HepG2 (cell line): ENCODE measurements at regions not wholly inside any gene's neighbourhood (a gene's known extent, or its start where the extent isn't known, plus 50 kb on each side); places are given as distances from the start of the nearest gene placed in this dataset.

Source experiments
- ATAC-seq: fragments of 200-7000 bp; cut with Tn5 transposase; 3 replicates; pipeline ENCODE4 v1.9.1; 2020; ENCODE audit warnings: mild to moderate bottlenecking, moderate library complexity
- BruUV-seq: library from RNA; stranded (reverse); fragments of 400-500 nt; replicated peaks from 2 replicates; lab custom pipeline; 2021; lab: Mats Ljungman, UMichigan
- CTCF ChIA-PET: fragments of 300-600 bp; formaldehyde crosslinking; extraction: SDS; loops from one replicate; lab custom pipeline; 2021; ENCODE audit warnings: low total read pairs, inconsistent platforms, low intra/inter-chr PET ratio; lab: Yijun Ruan, JAX
- POLR2A ChIA-PET: fragments of 350-600 bp; sonication (Branson Sonifier 250); formaldehyde crosslinking; loops from one replicate; lab custom pipeline; 2020; ENCODE audit warnings: antibody characterized with exemption, inconsistent platforms; lab: Yijun Ruan, JAX
- DNase-seq: peaks from one replicate; pipeline ENCODE4 v3.0.0-alpha.2; 2015; ENCODE audit warnings: low spot score
- FAIRE-seq: peaks from 3 replicates; lab custom pipeline; 2011; peaks lifted over from hg19 to GRCh38; lab: Jason Lieb, UNC
- H2AFZ ChIP-seq: one replicate; pipeline ENCODE4 v1.6.1; 2011; ENCODE audit warnings: low read length, inconsistent platforms
- H3K27ac ChIP-seq: fragments of 300-600 bp; 3 replicates; pipeline ENCODE4 v1.8.0; 2011; ENCODE audit warnings: mixed run types, mild to moderate bottlenecking, mixed read lengths, low read length, inconsistent platforms; ENCODE audit not compliant: insufficient read depth; ENCODE audit errors: extremely low read length
- H3K27me3 ChIP-seq, 2 experiments: fragments of 200-600 bp in 1 of 2; 2 replicates in 1 of 2; 3 replicates in 1 of 2; pipeline versions ENCODE4 v1.6.0 to v1.8.0; 2011; ENCODE audit warnings: low read length in 2 of 2, mild to moderate bottlenecking in 2 of 2, moderate library complexity in 2 of 2, inconsistent platforms in 1 of 2; ENCODE audit not compliant: insufficient read depth in 2 of 2, control insufficient read depth in 1 of 2
- H3K36me3 ChIP-seq, 2 experiments: fragments of 200-600 bp in 1 of 2; replicated peaks in 1 of 2; 2 replicates in 1 of 2; 3 replicates in 1 of 2; pipeline versions ENCODE4 v1.5.1 to v1.8.0; 2011; ENCODE audit warnings: low read length in 2 of 2, inconsistent platforms in 1 of 2; ENCODE audit not compliant: insufficient read depth in 2 of 2, control insufficient read depth in 1 of 2
- H3K4me1 ChIP-seq: 2 replicates; pipeline ENCODE4 v1.5.1; 2012; ENCODE audit warnings: low read length, inconsistent platforms; ENCODE audit not compliant: insufficient read depth
- H3K4me2 ChIP-seq: 2 replicates; pipeline ENCODE4 v1.6.0; 2011; ENCODE audit warnings: low read depth, low read length, inconsistent platforms
- H3K4me3 ChIP-seq, 3 experiments: fragments of 200-600 bp in 1 of 3; sonication (generic), shearing (Covaris generic) in 1 of 3; replicated peaks in 1 of 3; 2 replicates each; pipeline ENCODE4 v1.5.1; 2011 to 2016; ENCODE audit warnings: low read length in 3 of 3, inconsistent platforms in 2 of 3, low read depth in 2 of 3, mild to moderate bottlenecking in 2 of 3, control low read depth in 1 of 3, mixed read lengths in 1 of 3; ENCODE audit not compliant: insufficient read depth in 1 of 3
- H3K79me2 ChIP-seq: one replicate; pipeline ENCODE4 v1.6.1; 2011; ENCODE audit warnings: low read length, inconsistent platforms; ENCODE audit not compliant: insufficient read depth
- H3K9ac ChIP-seq: 2 replicates; pipeline ENCODE4 v1.6.0; 2011; ENCODE audit warnings: mild to moderate bottlenecking, low read depth, low read length, inconsistent platforms; ENCODE audit not compliant: insufficient read depth
- H3K9me3 ChIP-seq: 2 replicates; pipeline ENCODE4 v1.5.1; 2012; ENCODE audit warnings: mild to moderate bottlenecking, low read length
- H4K20me1 ChIP-seq: 2 replicates; pipeline ENCODE4 v1.6.0; 2011; ENCODE audit warnings: inconsistent platforms, mild to moderate bottlenecking, low read length, moderate library complexity; ENCODE audit not compliant: insufficient read depth
- AFF4 ChIP-seq: sonication (generic); formaldehyde crosslinking; IDR thresholded peaks from 2 replicates; pipeline ENCODE4 v1.4.0; 2020; ENCODE audit warnings: missing genetic modification reagents
- E2F5 ChIP-seq: sonication (generic); formaldehyde crosslinking; conservative IDR thresholded peaks from 2 replicates; pipeline ENCODE4 v1.4.0; 2020; ENCODE audit warnings: missing genetic modification reagents
- HDAC1 ChIP-seq: sonication (generic); formaldehyde crosslinking; IDR thresholded peaks from 2 replicates; pipeline ENCODE4 v1.5.1; 2020; ENCODE audit warnings: mild to moderate bottlenecking, missing genetic modification reagents
- MLX ChIP-seq: IDR thresholded peaks from 2 replicates; pipeline ENCODE4 v1.6.1; 2016
- NFYC ChIP-seq: IDR thresholded peaks from 2 replicates; pipeline ENCODE4 v1.6.1; 2016; ENCODE audit warnings: missing genetic modification reagents, missing compliant biosample characterization
- SRY ChIP-seq: sonication (generic); formaldehyde crosslinking; IDR thresholded peaks from 2 replicates; pipeline ENCODE4 v1.8.0; 2022; ENCODE audit warnings: mild to moderate bottlenecking, missing genetic modification reagents
- ZBTB21 ChIP-seq: sonication (generic); formaldehyde crosslinking; IDR thresholded peaks from 2 replicates; pipeline ENCODE4 v1.4.0; 2020; ENCODE audit warnings: missing genetic modification reagents
- ZNF205 ChIP-seq: IDR thresholded peaks from 2 replicates; pipeline ENCODE4 v1.6.1; 2018; ENCODE audit warnings: missing biosample characterization, missing genetic modification reagents
- ZNF331 ChIP-seq: sonication (generic); formaldehyde crosslinking; IDR thresholded peaks from 2 replicates; pipeline ENCODE4 v1.4.0; 2020; ENCODE audit warnings: missing genetic modification reagents
- WGBS: methylation state at CpG from one replicate; pipeline ENCODE4 v1.1.6; 2017; ENCODE audit warnings: low lambda C conversion rate; 5-methylcytosine and 5-hydroxymethylcytosine counted together
- in situ Hi-C: cut with HindIII; loops from 2 replicates; pipeline ENCODE4 v1.10.0; 2017; ENCODE audit warnings: low pct_unique_long_range_greater_than_20kb; ENCODE audit not compliant: extremely low pct_ligation_motif_present
- intact Hi-C: fragments of 100-400 bp; cut with micrococcal nuclease; formaldehyde crosslinking; loops from one replicate; pipeline ENCODE4 v1.10.0; 2022; ENCODE audit not compliant: unreplicated experiment

- no peak for TF ChIP-seq E2F5
These were observed 491.8 kb upstream of the GHITM start (continued) for GRCh38 chr10:83647526-83647925.

GRCh38 chr10:83648201-83648600 lies 491.1 kb upstream of the GHITM start:
- no peaks in the 10 kb centered on the region for H3K79me2 ChIP-seq
- no peak overlapping the region for H3K4me3 ChIP-seq
- no TSS peak for BruUV-seq
- ChIA-PET CTCF (no interaction called here), POLR2A (no interaction called here)
- H3K9ac ChIP-seq = no peak overlapping the region
- H2AFZ ChIP-seq = no peak overlapping the region
- H4K20me1 ChIP-seq = no peaks in the 10 kb centered on the region
- 19% methylated on average over 1 of the region's 1 CpG for WGBS
- in situ Hi-C loops = no loop called here
- H3K27me3 ChIP-seq = no peaks in the 10 kb centered on the region; a peak in 1 of 5 replicates
- peaks cover 48% of the 10 kb centered on the region for H3K9me3 ChIP-seq
- no peak for TF ChIP-seq ZNF331 (CRISPR knock-in tag)
- no peak for TF ChIP-seq HDAC1
- TF ChIP-seq ZNF205 (CRISPR knock-in tag) = no peak
- no peak for TF ChIP-seq ZBTB21 (CRISPR knock-in tag)
- TF ChIP-seq MLX (CRISPR knock-in tag) = no peak
- TF ChIP-seq NFYC (CRISPR knock-in tag) = no peak
- TF ChIP-seq SRY (CRISPR knock-in tag) = no peak
- TF ChIP-seq AFF4 (CRISPR knock-in tag) = no peak
- ATAC-seq (no peak), FAIRE-seq (no peak), DNase-seq (no peak)
- intact Hi-C loops = no loop called here
- no peak overlapping the region for H3K4me2 ChIP-seq
- H3K27ac ChIP-seq = no peak overlapping the region
- no peaks in the 10 kb centered on the region for H3K4me1 ChIP-seq
- H3K36me3 ChIP-seq = no peaks in the 10 kb centered on the region
